CD4-positive, alpha-beta T cell (primary cell): ENCODE measurements at regions not wholly inside any gene's neighbourhood (a gene's known extent, or its start where the extent isn't known, plus 50 kb on each side); places are given as distances from the start of the nearest gene placed in this dataset.

Source experiments
- ATAC-seq: fragments of 200-7000 bp; cut with Tn5 transposase; one replicate; pipeline ENCODE4 v1.10.0; 2022; ENCODE audit warnings: mild to moderate bottlenecking; ENCODE audit not compliant: poor library complexity
- CTCF ChIA-PET: fragments of 350-600 bp; sonication (Branson Sonifier 250); formaldehyde crosslinking; loops from one replicate; lab custom pipeline; 2021; ENCODE audit warnings: antibody characterized with exemption, inconsistent platforms; lab: Charles Lee
- POLR2A ChIA-PET: fragments of 350-600 bp; sonication (Branson Sonifier 250); formaldehyde crosslinking; loops from one replicate; lab custom pipeline; 2021; ENCODE audit warnings: antibody characterized with exemption, inconsistent platforms; lab: Charles Lee
- DNase-seq, 14 experiments: peaks; one replicate each; pipeline ENCODE4 v3.0.0-alpha.2; 2013 to 2020; ENCODE audit warnings: mixed read lengths in 2 of 14
- H3K27ac ChIP-seq, 2 donors: one replicate each; pipeline versions ENCODE4 v1.5.1 to v1.7.0; 2013; ENCODE audit warnings: low read length in 2 of 2, low read depth in 1 of 2, mild to moderate bottlenecking in 1 of 2
- H3K27me3 ChIP-seq, 2 experiments: 1 replicate in 1 of 2; 2 replicates in 1 of 2; pipeline versions ENCODE4 v1.6.1 to v1.7.0; 2013; ENCODE audit warnings: low read length in 2 of 2, control low read depth in 1 of 2, mild to moderate bottlenecking in 1 of 2, moderate library complexity in 1 of 2; ENCODE audit not compliant: insufficient read depth in 2 of 2, control insufficient read depth in 1 of 2
- H3K36me3 ChIP-seq: one replicate; pipeline ENCODE4 v1.6.1; 2013; ENCODE audit warnings: low read length, control low read depth; ENCODE audit not compliant: insufficient read depth
- H3K4me1 ChIP-seq: one replicate; pipeline ENCODE4 v1.6.1; 2013; ENCODE audit warnings: low read length, control low read depth; ENCODE audit not compliant: insufficient read depth
- H3K4me3 ChIP-seq: one replicate; pipeline ENCODE4 v1.5.1; 2013; ENCODE audit warnings: mild to moderate bottlenecking, low read length, moderate library complexity
- H3K9me3 ChIP-seq, 2 experiments: 1 replicate in 1 of 2; 2 replicates in 1 of 2; pipeline versions ENCODE4 v1.6.1 to v1.7.0; 2013; ENCODE audit warnings: low read length in 2 of 2, mild to moderate bottlenecking in 2 of 2, control low read depth in 1 of 2, moderate library complexity in 1 of 2; ENCODE audit not compliant: control insufficient read depth in 1 of 2, insufficient read depth in 1 of 2
- H3K27ac Mint-ChIP-seq: one replicate; pipeline ENCODE4 v1.8.0; 2020; ENCODE audit warnings: mixed read lengths
- H3K27me3 Mint-ChIP-seq: one replicate; pipeline ENCODE4 v1.8.0; 2021; ENCODE audit warnings: mixed read lengths
- H3K36me3 Mint-ChIP-seq: one replicate; pipeline ENCODE4 v1.8.0; 2021; ENCODE audit warnings: low read depth, mixed read lengths
- H3K4me1 Mint-ChIP-seq: one replicate; pipeline ENCODE4 v1.8.0; 2021; ENCODE audit warnings: low read depth, mixed read lengths
- H3K4me3 Mint-ChIP-seq: one replicate; pipeline ENCODE4 v1.8.0; 2020; ENCODE audit warnings: mild to moderate bottlenecking, mixed read lengths
- H3K9me3 Mint-ChIP-seq: one replicate; pipeline ENCODE4 v1.8.0; 2020; ENCODE audit warnings: mixed read lengths
- intact Hi-C, 2 experiments: fragments of 100-400 bp; cut with DNase I in 1 of 2; cut with micrococcal nuclease in 1 of 2; formaldehyde crosslinking; loops; one replicate each; pipeline versions ENCODE4 v1.15.1 to v1.9.0; 2023 to 2025; cut with DNase I, micrococcal nuclease
- TF ChIP-seq, protein P1 (sequence below): fragments of 200-600 bp; IDR thresholded peaks from one replicate; pipeline ENCODE4 v1.8.0; 2022; ENCODE audit warnings: antibody characterized with exemption, mild to moderate bottlenecking

- H3K4me1 Mint-ChIP-seq: no peaks in the 10 kb centered on the region
- Histone ChIP-seq H3K4me1 (no peaks in the 10 kb centered on the region), H3K4me3 (no peak overlapping the region), H3K27me3 (peaks cover 0 to 3% of the 10 kb centered on the region in 2 experiments), H3K36me3 (no peaks in the 10 kb centered on the region), H3K9me3 (no peaks in the 10 kb centered on the region), H3K27ac (no peak overlapping the region)
- DNase-seq (no peak), ATAC-seq (no peak)
- ChIA-PET POLR2A (no interaction called here), CTCF (no interaction called here)
- no peaks in the 10 kb centered on the region for H3K36me3 Mint-ChIP-seq
- TF ChIP-seq, protein P1, sequence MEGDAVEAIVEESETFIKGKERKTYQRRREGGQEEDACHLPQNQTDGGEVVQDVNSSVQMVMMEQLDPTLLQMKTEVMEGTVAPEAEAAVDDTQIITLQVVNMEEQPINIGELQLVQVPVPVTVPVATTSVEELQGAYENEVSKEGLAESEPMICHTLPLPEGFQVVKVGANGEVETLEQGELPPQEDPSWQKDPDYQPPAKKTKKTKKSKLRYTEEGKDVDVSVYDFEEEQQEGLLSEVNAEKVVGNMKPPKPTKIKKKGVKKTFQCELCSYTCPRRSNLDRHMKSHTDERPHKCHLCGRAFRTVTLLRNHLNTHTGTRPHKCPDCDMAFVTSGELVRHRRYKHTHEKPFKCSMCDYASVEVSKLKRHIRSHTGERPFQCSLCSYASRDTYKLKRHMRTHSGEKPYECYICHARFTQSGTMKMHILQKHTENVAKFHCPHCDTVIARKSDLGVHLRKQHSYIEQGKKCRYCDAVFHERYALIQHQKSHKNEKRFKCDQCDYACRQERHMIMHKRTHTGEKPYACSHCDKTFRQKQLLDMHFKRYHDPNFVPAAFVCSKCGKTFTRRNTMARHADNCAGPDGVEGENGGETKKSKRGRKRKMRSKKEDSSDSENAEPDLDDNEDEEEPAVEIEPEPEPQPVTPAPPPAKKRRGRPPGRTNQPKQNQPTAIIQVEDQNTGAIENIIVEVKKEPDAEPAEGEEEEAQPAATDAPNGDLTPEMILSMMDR: no peak
- intact Hi-C loops: no loop called here
- H3K4me3 Mint-ChIP-seq: no peak overlapping the region
- no peak overlapping the region for H3K27ac Mint-ChIP-seq
- H3K27me3 Mint-ChIP-seq: peaks cover 12% of the 10 kb centered on the region
- no peaks in the 10 kb centered on the region for H3K9me3 Mint-ChIP-seq
Measured at GRCh38 chr15:62897634-62898033, 144.9 kb upstream of the TPM1 start.

- Histone ChIP-seq H3K4me3 (no peak overlapping the region), H3K27me3 (peaks cover 0 to 3% of the 10 kb centered on the region in 2 experiments), H3K36me3 (no peaks in the 10 kb centered on the region), H3K4me1 (no peaks in the 10 kb centered on the region), H3K27ac (no peak overlapping the region), H3K9me3 (no peaks in the 10 kb centered on the region)
- TF ChIP-seq, protein P1: no peak
- intact Hi-C loops: no loop called here
- POLR2A ChIA-PET: no interaction called here
- CTCF ChIA-PET: no interaction called here
- Mint-ChIP-seq H3K27ac (no peak overlapping the region), H3K9me3 (no peaks in the 10 kb centered on the region), H3K36me3 (no peaks in the 10 kb centered on the region), H3K4me1 (no peaks in the 10 kb centered on the region), H3K4me3 (no peak overlapping the region), H3K27me3 (peaks cover 11% of the 10 kb centered on the region)
- no peak for DNase-seq
- no peak for ATAC-seq
Measured at GRCh38 chr15:62899090-62899493, 143.5 kb upstream of the TPM1 start.

- CTCF ChIA-PET: no interaction called here
Measured at GRCh38 chr15:62900071-62900802, 142.3 kb upstream of the TPM1 start.

More at GRCh38 chr15:62900071-62900802, 142.3 kb upstream of the TPM1 start:
- Histone ChIP-seq H3K36me3 (no peaks in the 10 kb centered on the region), H3K27me3 (peaks cover 0 to 3% of the 10 kb centered on the region in 2 experiments), H3K27ac (no peak overlapping the region), H3K4me3 (no peak overlapping the region), H3K4me1 (no peaks in the 10 kb centered on the region), H3K9me3 (no peaks in the 10 kb centered on the region)
- no peak for DNase-seq
- H3K27ac Mint-ChIP-seq: no peak overlapping the region
- H3K36me3 Mint-ChIP-seq: no peaks in the 10 kb centered on the region
- intact Hi-C loops: no loop called here
- ATAC-seq: no peak
- no peak overlapping the region for H3K4me3 Mint-ChIP-seq
- H3K27me3 Mint-ChIP-seq: peaks cover 11% of the 10 kb centered on the region
- POLR2A ChIA-PET: no interaction called here
- H3K9me3 Mint-ChIP-seq: no peaks in the 10 kb centered on the region
- TF ChIP-seq, protein P1: no peak
- no peaks in the 10 kb centered on the region for H3K4me1 Mint-ChIP-seq
